ENCODE measurements at regions not wholly inside any gene's neighbourhood (a gene's known extent, or its start where the extent isn't known, plus 50 kb on each side); places are given as distances from the start of the nearest gene placed in this dataset.

- DNase-seq (ENCODE audit: low read depth in 3 of 3), result no peak
Observed at GRCh38 chr4:100084892-100085291, 105.4 kb downstream of the DDIT4L start.

DNA sequence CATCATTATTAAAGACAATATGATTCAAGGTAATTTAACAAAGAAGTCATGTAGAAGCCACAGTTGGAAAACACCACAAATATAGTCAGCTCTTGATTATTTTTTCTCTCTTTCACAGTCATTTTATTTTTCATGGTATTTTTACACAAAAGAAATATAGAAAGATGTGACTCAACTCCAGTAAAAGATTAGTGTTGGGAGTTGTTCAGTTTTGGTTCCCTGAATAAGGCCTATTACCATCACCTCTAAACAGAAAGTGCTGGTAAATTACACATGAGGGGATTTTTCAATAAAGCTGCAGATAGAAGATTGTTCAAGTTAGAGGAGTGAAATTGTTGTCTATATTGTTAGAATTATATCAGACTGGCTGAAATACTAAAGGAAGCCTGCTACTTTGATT is 107.0 kb downstream of the DDIT4L start:
- no peak for DNase-seq (ENCODE audit: low read depth in 3 of 3)

DNA sequence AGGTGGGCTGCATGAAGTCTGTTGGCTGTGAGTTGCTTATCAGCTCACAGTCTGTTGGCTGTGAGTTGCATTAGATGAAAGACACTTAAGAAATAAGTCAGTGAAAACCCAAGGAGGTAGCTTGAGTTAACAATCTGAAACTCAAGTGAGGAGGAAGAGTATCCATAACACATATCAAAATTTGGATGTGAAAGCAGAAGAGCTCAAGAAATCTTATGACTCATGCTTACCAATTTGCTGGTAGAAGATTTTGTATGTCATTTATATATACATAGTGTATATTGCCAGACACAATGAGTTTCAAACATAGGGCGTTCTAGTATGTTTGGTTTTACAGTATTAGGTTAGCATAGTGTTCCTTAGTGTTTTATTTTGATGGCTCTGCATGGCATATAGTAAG is 107.4 kb downstream of the DDIT4L start:
- DNase-seq (ENCODE audit: low read depth in 3 of 3), result no peak

DNA sequence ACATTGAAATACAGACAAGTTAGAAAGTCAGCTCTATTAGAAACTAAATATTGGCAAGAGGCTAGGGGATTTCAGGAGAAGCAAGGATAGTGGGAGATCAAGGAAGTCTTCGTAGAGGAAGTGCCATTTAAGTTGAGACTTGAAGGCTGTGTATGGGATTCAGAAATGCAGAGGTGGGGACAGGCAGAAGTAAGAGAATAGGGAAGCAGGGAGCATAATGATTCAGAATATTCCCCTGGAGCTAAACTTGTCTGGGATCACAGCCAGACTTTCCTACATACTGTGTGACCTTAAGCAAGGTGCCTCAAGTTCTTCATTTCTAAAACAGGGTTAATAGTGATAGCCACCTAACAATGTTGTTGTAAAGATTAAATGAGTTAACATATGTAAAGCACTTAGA is 108.8 kb downstream of the DDIT4L start:
- no peak for DNase-seq (ENCODE audit: low read depth in 3 of 3)

- no peak for DNase-seq (ENCODE audit: low read depth in 3 of 3)
Observed at GRCh38 chr4:100079264-100079663, 111.0 kb downstream of the DDIT4L start.

- no peak for DNase-seq (ENCODE audit: low read depth in 3 of 3)
Observed at GRCh38 chr4:100076753-100077152, 113.5 kb downstream of the DDIT4L start.

DNA sequence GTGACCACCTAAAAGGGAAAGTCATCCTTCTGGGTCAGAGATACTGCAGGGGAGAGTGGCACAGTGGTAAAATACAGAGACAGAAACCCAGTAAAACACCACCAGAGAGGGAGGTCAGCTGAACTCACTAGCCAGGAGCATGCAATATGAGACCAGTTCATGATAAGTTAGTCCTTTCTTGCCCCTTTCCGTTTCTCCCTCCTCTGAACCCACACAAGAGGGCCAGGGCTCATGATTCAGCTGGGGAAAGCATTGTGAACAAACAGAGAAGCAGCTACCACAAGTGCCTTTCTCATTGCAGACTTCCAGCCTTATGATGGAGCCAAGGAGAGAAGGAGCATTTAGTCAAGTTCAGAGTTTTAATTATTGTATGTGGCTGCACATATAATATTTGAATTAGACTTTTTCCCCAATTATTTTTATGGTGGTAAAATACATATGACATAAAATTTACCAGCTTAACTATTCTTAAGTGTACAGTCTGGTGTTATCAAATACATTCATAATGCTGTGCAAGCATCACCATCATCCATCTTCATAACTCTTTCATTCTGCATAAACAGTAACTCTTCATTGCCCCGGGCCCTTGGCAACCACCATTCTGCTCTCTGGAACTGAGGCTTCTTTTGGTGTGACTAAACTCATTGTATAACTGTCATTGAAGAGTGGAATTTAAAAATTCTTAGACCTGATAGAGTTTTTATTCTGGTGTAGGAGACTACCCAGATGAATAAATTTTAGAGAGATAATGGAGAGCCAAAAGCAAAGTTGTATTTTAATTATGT is 114.6 kb downstream of the DDIT4L start:
- DNase-seq (ENCODE audit: low read depth in 3 of 3), result no peak

DNA sequence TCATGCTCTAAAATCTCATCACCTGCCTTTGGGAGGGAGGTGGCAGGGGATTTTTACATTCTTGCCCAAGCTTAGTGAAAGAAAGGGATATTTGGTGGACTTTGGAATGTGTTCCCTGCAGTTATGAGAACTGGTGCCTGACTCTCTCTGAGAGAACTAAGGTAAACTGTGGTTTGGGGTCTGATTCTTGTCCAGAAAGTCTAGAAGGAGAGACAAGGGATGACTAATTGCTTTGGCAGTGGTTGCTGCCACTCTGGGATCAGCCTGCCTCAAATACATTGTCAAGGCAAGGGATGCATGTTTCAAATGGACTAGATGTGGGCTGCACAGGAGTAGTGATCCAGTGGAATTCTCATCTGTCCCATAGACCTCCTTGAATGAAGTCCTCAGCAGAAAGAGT is 115.2 kb downstream of the DDIT4L start:
- no peak for DNase-seq (ENCODE audit: low read depth in 3 of 3)

DNA sequence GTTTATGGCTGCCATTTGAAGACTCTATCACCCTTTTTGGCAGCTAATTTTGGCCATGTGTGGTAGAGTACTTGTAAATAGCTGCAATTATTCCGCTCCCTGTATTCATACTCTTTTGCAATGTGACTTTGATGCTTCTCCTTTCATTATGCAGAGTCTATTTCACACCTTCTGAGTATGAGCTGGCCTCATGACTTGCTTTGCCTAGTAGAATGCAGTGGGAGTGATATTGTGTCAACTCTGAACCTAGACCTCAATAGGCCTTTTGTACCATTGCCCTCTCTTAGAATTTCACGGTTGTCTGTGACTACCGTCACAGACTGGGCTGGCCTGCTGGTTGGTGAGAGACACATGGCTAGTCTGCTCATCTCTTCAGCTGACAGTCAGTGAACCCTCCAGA is 118.8 kb downstream of the DDIT4L start:
- no peak for DNase-seq (ENCODE audit: low read depth in 3 of 3)

GRCh38 chr4:100070868-100071267 is 119.4 kb downstream of the DDIT4L start:
- no peak for DNase-seq (ENCODE audit: low read depth in 3 of 3)

- no peak for DNase-seq (ENCODE audit: low read depth in 3 of 3)
Observed at GRCh38 chr4:100069207-100069606, 119.1 kb upstream of the H2AZ1 start.

DNA sequence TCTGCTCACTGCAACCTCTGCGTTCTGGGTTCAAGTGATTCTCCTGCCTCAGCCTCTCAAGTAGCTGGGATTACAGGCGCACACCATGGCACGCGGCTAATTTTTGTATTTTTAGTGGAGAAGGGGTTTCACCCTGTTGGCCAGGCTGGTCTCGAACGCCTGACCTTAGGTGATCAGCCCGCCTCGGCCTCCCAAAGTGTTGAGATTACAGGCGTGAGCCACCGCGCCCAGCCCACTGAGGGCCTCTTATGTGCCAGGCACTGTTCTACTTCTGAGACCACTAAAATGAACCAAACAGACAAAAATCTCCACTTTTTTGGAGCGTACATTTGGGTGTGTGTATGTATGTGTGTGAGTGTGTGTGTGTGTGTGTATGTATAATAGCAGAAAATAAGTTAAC is 117.2 kb upstream of the H2AZ1 start:
- no peak for DNase-seq (ENCODE audit: low read depth in 3 of 3)

GRCh38 chr4:100063355-100063754 is 113.3 kb upstream of the H2AZ1 start:
- no peak for DNase-seq (ENCODE audit: low read depth in 3 of 3)

DNA sequence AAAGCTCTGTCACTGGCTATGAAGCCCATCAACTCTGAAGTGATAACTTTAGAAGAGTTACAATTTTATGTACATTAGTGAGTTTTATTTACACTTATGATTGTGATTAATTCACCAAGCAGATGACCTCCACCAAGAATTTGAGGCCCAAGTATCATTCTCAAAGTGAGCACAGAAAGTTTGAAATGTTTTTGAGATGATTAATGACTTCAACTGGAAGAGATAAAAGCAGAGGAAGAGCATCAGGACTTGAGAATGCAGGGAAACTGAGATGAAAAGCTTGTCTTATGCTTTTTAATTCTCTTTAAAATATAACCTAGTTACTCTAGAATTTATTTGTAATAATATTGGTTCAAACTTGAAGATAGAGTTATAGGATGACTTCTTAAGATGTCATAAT is 112.8 kb upstream of the H2AZ1 start:
- no peak for DNase-seq (ENCODE audit: low read depth in 3 of 3)

DNA sequence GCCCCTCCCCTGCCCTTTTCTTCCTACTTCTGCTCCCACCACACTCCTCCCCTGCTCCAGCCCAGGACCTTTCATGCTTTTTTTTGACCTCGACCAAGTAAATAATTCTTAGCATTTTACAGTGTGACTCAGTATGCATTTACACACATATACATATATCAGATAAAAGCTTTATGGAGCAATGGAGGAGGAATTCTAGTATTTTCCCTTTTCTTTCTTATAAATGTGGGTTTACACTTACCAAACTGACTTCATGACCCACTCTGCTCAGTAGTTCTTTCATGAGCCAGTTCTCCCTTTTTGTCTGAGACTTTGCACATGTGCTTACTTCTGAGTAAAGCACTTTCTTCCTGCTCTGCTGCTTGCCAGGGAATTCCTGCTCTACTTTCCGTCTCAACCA is 111.8 kb upstream of the H2AZ1 start:
- DNase-seq (ENCODE audit: low read depth in 3 of 3), result no peak

GRCh38 chr4:100060765-100061416 is 110.8 kb upstream of the H2AZ1 start:
- no peak for DNase-seq (ENCODE audit: low read depth in 3 of 3)

- no peak for DNase-seq (ENCODE audit: low read depth in 3 of 3)
Observed at GRCh38 chr4:100059467-100059866, 109.4 kb upstream of the H2AZ1 start.

DNA sequence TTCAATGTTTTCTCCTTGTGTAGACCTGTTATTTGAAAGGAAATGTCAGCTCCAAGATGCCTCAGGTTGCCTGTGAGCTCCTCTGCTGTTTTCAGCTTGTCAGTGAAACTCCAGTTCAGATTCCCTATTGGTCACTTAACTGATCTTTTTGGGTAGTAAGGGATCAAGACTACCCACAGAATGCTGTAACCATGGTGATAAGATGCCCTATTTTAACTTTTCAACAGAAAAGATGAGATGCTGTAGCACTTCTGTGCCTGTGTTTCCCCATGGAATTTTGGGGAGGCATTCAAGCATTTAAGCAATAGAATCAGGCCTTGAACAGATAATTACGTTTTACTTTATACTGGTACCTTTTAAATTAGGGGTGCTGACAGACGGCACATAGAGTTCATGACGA is 106.6 kb upstream of the H2AZ1 start:
- DNase-seq (ENCODE audit: low read depth in 3 of 3), result no peak

DNA sequence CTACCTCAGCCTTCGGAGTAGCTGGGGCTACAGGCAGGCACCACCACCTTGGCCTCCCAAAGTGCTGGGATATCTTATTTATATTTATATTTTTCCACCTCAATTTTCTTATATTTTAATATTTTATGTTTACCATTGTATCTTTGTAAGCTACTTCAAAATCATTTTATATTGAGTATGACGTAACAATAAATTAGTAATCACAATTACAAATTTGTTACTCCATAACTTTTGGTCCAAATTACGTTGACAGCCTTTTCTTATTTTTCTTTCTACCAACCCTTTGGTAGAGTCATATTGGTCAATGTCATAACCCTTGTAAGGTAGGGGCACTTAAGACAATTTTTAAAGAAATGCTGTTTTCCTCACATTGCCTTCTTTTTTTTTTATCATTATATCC is 104.0 kb upstream of the H2AZ1 start:
- no peak for DNase-seq (ENCODE audit: low read depth in 3 of 3)

GRCh38 chr4:100049872-100050271 is 99.8 kb upstream of the H2AZ1 start:
- no peak for DNase-seq (ENCODE audit: low read depth in 3 of 3)

DNA sequence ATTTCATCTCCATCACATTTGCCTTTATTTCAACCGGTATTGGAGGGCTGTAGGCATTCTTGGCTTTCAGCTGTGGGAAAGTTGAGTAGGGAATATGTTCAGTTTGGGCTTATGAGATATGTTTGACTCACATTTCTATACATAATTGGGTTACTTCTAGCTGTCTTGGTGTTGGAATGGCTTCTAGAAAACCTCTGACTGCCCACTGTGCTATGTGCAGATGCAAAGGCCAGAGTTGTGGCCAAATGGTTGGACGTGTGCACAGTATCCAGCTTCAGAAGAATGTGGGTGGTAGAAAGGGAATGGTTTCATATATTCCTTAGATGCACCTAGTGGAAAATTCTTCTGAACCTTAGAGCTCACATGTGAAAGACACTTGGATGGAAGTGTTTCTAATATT is 92.6 kb upstream of the H2AZ1 start:
- DNase-seq (ENCODE audit: low read depth in 3 of 3), result no peak

DNA sequence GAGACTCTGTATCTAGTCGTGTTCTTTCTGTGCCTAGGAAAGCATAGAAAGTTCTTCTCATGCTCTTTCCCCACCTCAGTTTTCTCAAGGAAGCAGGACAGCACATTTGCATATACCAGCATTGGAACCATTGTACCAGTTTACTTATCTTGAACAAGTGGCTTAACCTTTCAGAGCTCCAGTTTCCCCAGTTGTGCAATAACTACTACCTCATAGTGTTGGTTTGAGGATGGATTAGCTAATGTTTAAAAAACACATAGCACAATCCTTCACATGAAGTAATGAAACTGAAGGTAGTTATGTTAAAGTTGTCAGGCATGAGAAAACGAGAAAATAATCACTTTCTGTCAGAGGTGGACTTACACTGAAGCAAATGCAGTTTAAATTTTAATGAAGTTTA is 92.2 kb upstream of the H2AZ1 start:
- no peak for DNase-seq (ENCODE audit: low read depth in 3 of 3)

DNA sequence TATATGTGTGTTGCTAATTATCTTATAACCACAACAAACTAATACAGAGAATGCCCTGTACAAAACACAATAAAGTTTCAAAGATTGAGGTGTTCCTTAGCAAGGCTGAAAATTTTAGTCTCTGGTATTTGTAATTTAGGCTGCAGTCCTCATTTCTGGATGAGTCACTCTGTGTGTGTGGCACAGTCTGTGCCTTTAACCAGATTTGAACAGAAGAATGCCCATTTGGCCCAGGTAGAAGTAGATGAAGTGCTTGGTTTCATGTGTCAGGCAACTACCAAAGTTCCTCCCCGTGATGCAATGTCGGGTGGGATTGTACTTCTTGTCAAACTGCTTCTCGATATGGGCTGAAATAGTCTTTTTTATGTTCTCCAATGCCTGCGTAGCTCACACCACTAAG is 91.6 kb upstream of the H2AZ1 start:
- no peak for DNase-seq (ENCODE audit: low read depth in 3 of 3)
